Nephron (organoid): ENCODE measurements at regions not wholly inside any gene's neighbourhood (a gene's known extent, or its start where the extent isn't known, plus 50 kb on each side); places are given as distances from the start of the nearest gene placed in this dataset.
A peak's percentile ranks its signal among the peaks of the same experiment; 100 is the strongest.
"Not testable (repeated sequence)": the region's sequence is repeated elsewhere in the genome, so short reads cannot be mapped to it uniquely, and the experiment has no call there.

Experiments
- H3K27ac Mint-ChIP-seq, 3 experiments: 2 replicates each; pipeline ENCODE4 v1.8.0; 2020; ENCODE audit warnings: mixed read lengths in 3 of 3, mild to moderate bottlenecking in 2 of 3, moderate library complexity in 1 of 3
- H3K27me3 Mint-ChIP-seq: 2 replicates; pipeline ENCODE4 v1.8.0; 2021; ENCODE audit warnings: low read depth, mild to moderate bottlenecking, moderate library complexity, mixed read lengths
- H3K36me3 Mint-ChIP-seq: 2 replicates; pipeline ENCODE4 v1.8.0; 2020; ENCODE audit warnings: low read depth, mixed read lengths
- H3K4me1 Mint-ChIP-seq: 2 replicates; pipeline ENCODE4 v1.8.0; 2020; ENCODE audit warnings: mixed read lengths
- H3K4me3 Mint-ChIP-seq, 3 experiments: 2 replicates each; pipeline ENCODE4 v1.8.0; 2020; ENCODE audit warnings: mild to moderate bottlenecking in 3 of 3, mixed read lengths in 3 of 3, moderate library complexity in 2 of 3
- H3K9me3 Mint-ChIP-seq: 2 replicates; pipeline ENCODE4 v1.8.0; 2020; ENCODE audit warnings: mixed read lengths
- CTCF ChIP-seq, 3 experiments: fragments of 200-600 bp; sonication (generic); IDR thresholded peaks; one replicate each; pipeline ENCODE4 v1.5.0; 2021; ENCODE audit warnings: antibody characterized with exemption in 3 of 3; ENCODE audit not compliant: unreplicated experiment in 3 of 3

- peaks cover 80% of the 10 kb centered on the region for H3K36me3 Mint-ChIP-seq
- H3K27ac Mint-ChIP-seq, result no peak overlapping the region
- H3K9me3 Mint-ChIP-seq, result peaks cover 28% of the 10 kb centered on the region
- no peak for TF ChIP-seq CTCF (IDR thresholded peaks at IDR 0.05; ENCODE audit: unreplicated experiment in 3 of 3)
- no peaks in the 10 kb centered on the region for H3K27me3 Mint-ChIP-seq
- peaks cover 13% of the 10 kb centered on the region for H3K4me1 Mint-ChIP-seq
- H3K4me3 Mint-ChIP-seq, result no peak overlapping the region
Observed at GRCh38 chr6:150773969-150774368, 91.5 kb upstream of the MTHFD1L start.

DNA sequence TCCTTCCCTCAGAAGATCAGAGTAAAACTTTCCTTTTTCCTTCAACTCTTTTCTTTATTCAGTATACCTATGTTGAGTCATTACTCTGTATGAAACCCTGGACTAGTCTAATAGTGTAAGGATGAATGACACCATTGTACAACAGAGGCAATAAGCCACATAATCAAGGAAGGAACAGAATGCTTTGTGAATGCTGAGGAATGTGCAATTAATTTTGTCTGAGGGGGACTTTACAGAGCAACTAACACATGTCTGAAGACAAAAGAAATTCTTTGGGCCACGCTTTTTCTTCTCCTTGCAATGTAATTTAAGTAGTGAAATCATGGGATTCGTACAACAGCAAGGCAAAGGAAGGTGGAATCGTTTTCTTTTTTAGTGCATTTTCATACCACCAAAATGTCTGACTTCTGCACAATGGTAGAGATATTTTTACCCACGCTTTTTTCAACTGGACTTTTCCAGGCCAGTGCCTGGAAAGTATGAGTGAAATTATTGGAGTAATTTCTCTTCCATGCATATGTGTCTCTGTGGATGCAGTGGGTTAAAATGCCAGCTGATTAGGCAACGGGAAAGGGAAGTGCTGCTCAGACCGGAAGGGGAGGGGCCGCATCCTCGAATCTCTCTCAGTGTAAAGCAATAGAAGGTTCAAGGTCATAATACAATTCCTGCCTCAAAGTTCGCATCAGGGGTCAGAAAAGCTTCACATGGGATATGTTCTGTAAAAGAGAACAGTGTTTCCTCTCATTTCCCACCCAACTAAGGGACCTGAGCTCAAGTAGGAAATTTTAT, 89.9 kb upstream of the MTHFD1L start:
- H3K4me1 Mint-ChIP-seq, result peaks cover 5% of the 10 kb centered on the region
- H3K27me3 Mint-ChIP-seq, result no peaks in the 10 kb centered on the region
- peaks cover 77% of the 10 kb centered on the region for H3K36me3 Mint-ChIP-seq
- no peak overlapping the region for H3K4me3 Mint-ChIP-seq
- peak overlapping the region in 2 of 3 experiments; percentile 23 to 66 for H3K27ac Mint-ChIP-seq
- H3K9me3 Mint-ChIP-seq, result peaks cover 28% of the 10 kb centered on the region
- no peak for TF ChIP-seq CTCF (IDR thresholded peaks at IDR 0.05; ENCODE audit: unreplicated experiment in 3 of 3)

GRCh38 chr6:150777736-150778135, 87.8 kb upstream of the MTHFD1L start:
- Mint-ChIP-seq H3K4me3 (no peak overlapping the region), H3K27ac (no peak overlapping the region), H3K27me3 (no peaks in the 10 kb centered on the region), H3K9me3 (peaks cover 28% of the 10 kb centered on the region), H3K4me1 (peaks cover 5% of the 10 kb centered on the region), H3K36me3 (peaks cover 65% of the 10 kb centered on the region)
- no peak for TF ChIP-seq CTCF (IDR thresholded peaks at IDR 0.05; ENCODE audit: unreplicated experiment in 3 of 3)

GRCh38 chr6:150783813-150784212, 81.7 kb upstream of the MTHFD1L start:
- Mint-ChIP-seq H3K36me3 (peaks cover 39% of the 10 kb centered on the region), H3K27ac (peak overlapping the region in 2 of 3 experiments; percentile 30 to 79), H3K4me3 (no peak overlapping the region), H3K9me3 (peaks cover 5% of the 10 kb centered on the region), H3K27me3 (no peaks in the 10 kb centered on the region), H3K4me1 (peaks cover 19% of the 10 kb centered on the region)
- TF ChIP-seq CTCF (IDR thresholded peaks at IDR 0.05; ENCODE audit: unreplicated experiment in 3 of 3), result no peak

- Mint-ChIP-seq H3K4me1 (peaks cover 20% of the 10 kb centered on the region), H3K9me3 (peaks cover 5% of the 10 kb centered on the region), H3K4me3 (no peak overlapping the region), H3K27me3 (no peaks in the 10 kb centered on the region), H3K27ac (peak overlapping the region; percentile 59 to 93 (median 60)), H3K36me3 (peaks cover 36% of the 10 kb centered on the region)
- no peak for TF ChIP-seq CTCF (IDR thresholded peaks at IDR 0.05; ENCODE audit: unreplicated experiment in 3 of 3)
Observed at GRCh38 chr6:150787429-150787828, 78.1 kb upstream of the MTHFD1L start.

DNA sequence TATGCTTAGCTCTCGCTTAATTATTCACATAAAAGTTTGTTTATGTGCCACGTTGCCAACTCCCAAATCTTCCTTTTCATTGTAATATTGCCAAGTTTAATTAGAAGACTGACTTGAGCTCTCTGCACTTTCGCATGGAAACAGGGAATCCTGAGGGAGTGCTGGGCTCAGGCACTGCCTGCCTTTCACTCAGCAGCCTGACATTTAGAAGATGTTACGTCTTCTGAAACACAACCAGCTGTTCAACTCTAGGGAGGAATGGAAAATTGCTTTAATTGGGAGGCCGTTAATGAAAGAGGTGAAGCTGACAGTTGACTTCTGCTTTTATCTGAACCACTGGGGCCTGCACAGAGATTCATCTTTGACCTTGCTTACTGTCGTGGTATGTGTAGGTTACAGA, 77.4 kb upstream of the MTHFD1L start:
- Mint-ChIP-seq H3K4me1 (peaks cover 20% of the 10 kb centered on the region), H3K27ac (peak overlapping the region; percentile 59 to 93 (median 60)), H3K36me3 (peaks cover 32% of the 10 kb centered on the region), H3K27me3 (no peaks in the 10 kb centered on the region), H3K4me3 (peak overlapping the region in 1 of 3 experiments; percentile 15), H3K9me3 (no peaks in the 10 kb centered on the region)
- no peak for TF ChIP-seq CTCF (IDR thresholded peaks at IDR 0.05; ENCODE audit: unreplicated experiment in 3 of 3)

DNA sequence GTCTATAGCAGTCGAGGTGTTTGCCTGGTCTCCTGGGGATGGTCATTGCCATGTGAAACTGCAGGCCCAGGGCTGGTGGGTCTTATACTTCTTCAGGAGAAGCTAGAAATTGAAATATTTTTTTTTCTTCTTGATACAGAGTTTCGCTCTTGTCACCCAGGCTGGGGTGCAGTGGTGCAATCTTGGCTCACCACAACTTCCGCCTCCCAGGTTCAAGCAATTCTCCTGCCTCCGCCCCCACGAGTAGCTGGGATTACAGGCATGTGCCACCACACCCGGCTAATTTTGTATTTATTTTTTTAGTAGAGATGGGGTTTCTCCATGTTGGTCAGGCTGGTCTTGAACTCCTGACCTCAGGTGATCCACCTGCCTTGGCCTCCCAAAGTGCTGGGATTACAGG, 75.6 kb upstream of the MTHFD1L start:
- not testable (repeated sequence) for H3K4me3 Mint-ChIP-seq, H3K9me3 Mint-ChIP-seq, H3K27ac Mint-ChIP-seq, H3K27me3 Mint-ChIP-seq
- Mint-ChIP-seq H3K4me1 (peaks cover 20% of the 10 kb centered on the region), H3K36me3 (peaks cover 19% of the 10 kb centered on the region)
